IMR-90 (cell line): ENCODE measurements at regions not wholly inside any gene's neighbourhood (a gene's known extent, or its start where the extent isn't known, plus 50 kb on each side); places are given as distances from the start of the nearest gene placed in this dataset.

ENCODE experiments used
- ATAC-seq: fragments of 200-7000 bp; cut with Tn5 transposase; 2 replicates; pipeline ENCODE4 v1.9.1; 2020; ENCODE audit warnings: low read depth, mild to moderate bottlenecking, moderate library complexity
- BruUV-seq: library from RNA; stranded (reverse); fragments of 400-500 nt; replicated peaks from 2 replicates; lab custom pipeline; 2021; lab: Mats Ljungman, UMichigan
- CTCF ChIA-PET: fragments of 300-600 bp; formaldehyde crosslinking; extraction: SDS; loops from one replicate; lab custom pipeline; 2021; ENCODE audit warnings: antibody characterized with exemption; lab: Yijun Ruan, JAX
- POLR2A ChIA-PET: fragments of 300-600 bp; sonication (Branson Sonifier 250); formaldehyde crosslinking; loops from one replicate; lab custom pipeline; 2022; ENCODE audit warnings: antibody characterized with exemption; ENCODE audit not compliant: unreplicated experiment; lab: Charles Lee
- DNase-seq: peaks from one replicate; pipeline ENCODE4 v3.0.0; 2013
- H2AFZ ChIP-seq: replicated peaks from 2 replicates; pipeline ENCODE3; 2013; ENCODE audit warnings: low read length, mild to moderate bottlenecking; ENCODE audit not compliant: poor library complexity
- H2AK5ac ChIP-seq: 2 replicates; pipeline ENCODE4 v1.6.1; 2013; ENCODE audit warnings: low read depth, low read length, inconsistent platforms
- H2AK9ac ChIP-seq: replicated peaks from 2 replicates; pipeline ENCODE3; 2013; ENCODE audit warnings: mild to moderate bottlenecking, low read depth, low read length, moderate library complexity; ENCODE audit not compliant: poor library complexity
- H2BK120ac ChIP-seq: 2 replicates; pipeline ENCODE4 v1.6.1; 2013; ENCODE audit warnings: low read depth, low read length, inconsistent platforms
- H2BK15ac ChIP-seq: 3 replicates; pipeline ENCODE4 v1.6.1; 2013; ENCODE audit warnings: low read depth, low read length, inconsistent platforms
- H2BK20ac ChIP-seq: 2 replicates; pipeline ENCODE4 v1.6.1; 2013; ENCODE audit warnings: low read depth, mild to moderate bottlenecking, inconsistent platforms, low read length, moderate library complexity
- H2BK5ac ChIP-seq: 2 replicates; pipeline ENCODE4 v1.6.1; 2013; ENCODE audit warnings: mild to moderate bottlenecking, low read depth, low read length, inconsistent platforms; ENCODE audit not compliant: poor library complexity, severe bottlenecking
- H3K14ac ChIP-seq: replicated peaks from 2 replicates; pipeline ENCODE4 v1.6.1; 2013; ENCODE audit warnings: low read depth, low read length, inconsistent platforms
- H3K18ac ChIP-seq: 2 replicates; pipeline ENCODE4 v1.6.1; 2013; ENCODE audit warnings: low read depth, low read length, control low read depth
- H3K23ac ChIP-seq: 2 replicates; pipeline ENCODE4 v1.6.1; 2013; ENCODE audit warnings: low read depth, low read length, inconsistent platforms
- H3K27ac ChIP-seq: 2 replicates; pipeline ENCODE4 v1.5.1; 2013; ENCODE audit warnings: mild to moderate bottlenecking, control low read depth, low read length; ENCODE audit not compliant: insufficient read depth
- H3K27me3 ChIP-seq: 2 replicates; pipeline ENCODE4 v1.6.1; 2013; ENCODE audit warnings: low read length; ENCODE audit not compliant: control insufficient read depth, insufficient read depth
- H3K36me3 ChIP-seq: 2 replicates; pipeline ENCODE4 v1.6.1; 2013; ENCODE audit warnings: low read length, mixed read lengths; ENCODE audit not compliant: control insufficient read depth, insufficient read depth
- H3K4ac ChIP-seq: 2 replicates; pipeline ENCODE4 v1.6.1; 2013; ENCODE audit warnings: low read depth, low read length, inconsistent platforms
- H3K4me1 ChIP-seq: 2 replicates; pipeline ENCODE4 v1.6.1; 2013; ENCODE audit warnings: low read length, mixed read lengths; ENCODE audit not compliant: control insufficient read depth, insufficient read depth
- H3K4me2 ChIP-seq: 2 replicates; pipeline ENCODE4 v1.6.1; 2013; ENCODE audit warnings: low read depth, mild to moderate bottlenecking, control low read depth, low read length, moderate library complexity
- H3K4me3 ChIP-seq: 2 replicates; pipeline ENCODE4 v1.5.1; 2013; ENCODE audit warnings: low read depth, mild to moderate bottlenecking, control low read depth, low read length, moderate library complexity; ENCODE audit not compliant: insufficient read depth
- H3K56ac ChIP-seq: 2 replicates; pipeline ENCODE4 v1.6.1; 2013; ENCODE audit warnings: low read length, inconsistent platforms; ENCODE audit not compliant: insufficient read depth; ENCODE audit errors: extremely low read depth
- H3K79me1 ChIP-seq, 2 experiments: 2 replicates each; pipeline ENCODE4 v1.6.1; 2013; ENCODE audit warnings: low read length in 2 of 2, inconsistent platforms in 1 of 2, low read depth in 1 of 2
- H3K9ac ChIP-seq: 2 replicates; pipeline ENCODE4 v1.6.1; 2013; ENCODE audit warnings: low read depth, low read length, control low read depth
- H3K9me1 ChIP-seq: 2 replicates; pipeline ENCODE4 v1.6.1; 2013; ENCODE audit warnings: low read length, inconsistent platforms; ENCODE audit not compliant: insufficient read depth
- H3K9me3 ChIP-seq: 2 replicates; pipeline ENCODE4 v1.6.1; 2013; ENCODE audit warnings: low read length; ENCODE audit not compliant: control insufficient read depth, insufficient read depth
- H4K20me1 ChIP-seq: 2 replicates; pipeline ENCODE4 v1.6.1; 2013; ENCODE audit warnings: low read length, inconsistent platforms; ENCODE audit not compliant: insufficient read depth
- H4K5ac ChIP-seq: 2 replicates; pipeline ENCODE4 v1.6.1; 2013; ENCODE audit warnings: mild to moderate bottlenecking, low read depth, low read length, control low read depth
- H4K8ac ChIP-seq, 2 experiments: 2 replicates each; pipeline ENCODE4 v1.6.1; 2013; ENCODE audit warnings: low read depth in 2 of 2, low read length in 2 of 2, control low read depth in 1 of 2, inconsistent platforms in 1 of 2
- H4K91ac ChIP-seq: 2 replicates; pipeline ENCODE4 v1.6.1; 2013; ENCODE audit warnings: low read depth, low read length, inconsistent platforms; ENCODE audit not compliant: insufficient read depth
- CHD1 ChIP-seq: IDR thresholded peaks from 2 replicates; pipeline ENCODE4 v1.6.1; 2012; ENCODE audit warnings: low read depth, low read length, improper control_type of control experiment
- POLR2A ChIP-seq: IDR thresholded peaks from 2 replicates; pipeline ENCODE4 v1.6.1; 2012; ENCODE audit warnings: mild to moderate bottlenecking, low read depth, low read length
- WGBS, 2 experiments: methylation state at CpG; one replicate each; pipeline versions ENCODE4 v1.1.5 to v1.1.7; 2013; ENCODE audit warnings: missing lambda C conversion rate in 2 of 2; ENCODE audit not compliant: insufficient read length in 1 of 2; ENCODE audit errors: extremely low coverage in 2 of 2; 5-methylcytosine and 5-hydroxymethylcytosine counted together
- dilution Hi-C: fragments of 300-500 bp; cut with HindIII; formaldehyde crosslinking; loops from one replicate; pipeline ENCODE4 v1.14.3; 2018; ENCODE audit warnings: low sequenced_read_pairs; ENCODE audit not compliant: unreplicated experiment
- in situ Hi-C: fragments of 300-500 bp; cut with MboI; formaldehyde crosslinking; loops from 3 replicates; pipeline ENCODE4 v1.14.3; 2019; ENCODE audit warnings: low sequenced_read_pairs, inconsistent platforms, mixed read lengths
- intact Hi-C: fragments of 100-400 bp; cut with micrococcal nuclease; formaldehyde crosslinking; loops from 2 replicates; pipeline ENCODE4 v1.10.0; 2022

DNA sequence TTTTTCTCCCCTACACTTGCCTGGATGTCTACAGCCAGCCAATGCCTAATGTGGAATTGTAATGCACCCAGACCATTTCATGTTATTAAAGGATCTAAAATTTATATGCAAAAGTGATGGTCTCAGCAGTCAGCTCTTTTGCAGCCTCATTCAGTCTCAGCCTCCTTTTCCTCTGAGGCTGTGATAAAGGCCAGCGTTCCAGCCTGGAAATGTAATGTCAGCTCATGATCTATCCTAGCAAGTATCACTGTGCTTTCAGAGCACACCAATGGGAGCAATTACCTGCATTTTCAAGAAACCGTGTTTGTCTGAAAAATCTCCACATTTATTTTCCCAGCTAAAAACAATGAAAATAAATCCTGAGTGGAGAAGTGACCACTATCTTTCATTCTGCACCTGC lies 274.6 kb downstream of the CDH20 start:
- Histone ChIP-seq H2BK5ac (peak overlapping the region; percentile 93), H3K27me3 (no peaks in the 10 kb centered on the region), H2AFZ (no peak overlapping the region), H3K9ac (no peak overlapping the region; the same call in 1 of the 2 replicates), H3K4me1 (peaks cover 10% of the 10 kb centered on the region), H3K9me3 (no peaks in the 10 kb centered on the region), H3K79me1 (peaks cover 6 to 31% of the 10 kb centered on the region in 2 experiments; a peak in 3 of 4 replicates), H4K8ac (peak overlapping the region; percentile 84 to 99), H3K4me3 (no peak overlapping the region), H2BK20ac (peak overlapping the region; percentile 99), H4K5ac (peak overlapping the region; percentile 49; the same call in 1 of the 2 replicates), H4K20me1 (no peaks in the 10 kb centered on the region), H3K36me3 (no peaks in the 10 kb centered on the region), H2BK15ac (peak overlapping the region; percentile 90; the same call in 2 of the 3 replicates), H2AK9ac (no peak overlapping the region), H3K14ac (peak overlapping the region; percentile 98), H4K91ac (peak overlapping the region; percentile 64), H3K18ac (peak overlapping the region; percentile 85; the same call in 1 of the 2 replicates), H3K27ac (peak overlapping the region; percentile 62), H2BK120ac (peak overlapping the region; percentile 99), H3K4ac (peak overlapping the region; percentile 97; the same call in 1 of the 2 replicates), H3K56ac (peak overlapping the region; percentile 22; the same call in 1 of the 2 replicates), H2AK5ac (peak overlapping the region; percentile 21; the same call in 1 of the 2 replicates), H3K23ac (peak overlapping the region; percentile 94; the same call in 1 of the 2 replicates), H3K9me1 (peaks cover 5% of the 10 kb centered on the region; the same call in 1 of the 2 replicates), H3K4me2 (peak overlapping the region; percentile 67; the same call in 1 of the 2 replicates)
- in situ Hi-C loops (no loop called here), dilution Hi-C loops (no loop called here), intact Hi-C loops (no loop called here)
- CTCF ChIA-PET: interaction anchor here (0.6 to 1.1 kb wide), 2 partner anchors 26 to 1456 kb away, joined by 3 to 4 read pairs; no protein-coding TSS in a partner anchor
- no TSS peak for BruUV-seq
- DNase-seq (no peak), ATAC-seq (no peak)
- no peak for TF ChIP-seq POLR2A
- no peak for TF ChIP-seq CHD1
- 83% methylated on average over 1 of the region's 2 CpGs; no CpG with 5 or more reads in 1 of the 2 experiments for WGBS, 2 experiments
- POLR2A ChIA-PET: no interaction called here
